GM19240 (cell line): ENCODE measurements at regions not wholly inside any gene's neighbourhood (a gene's known extent, or its start where the extent isn't known, plus 50 kb on each side); places are given as distances from the start of the nearest gene placed in this dataset.
"Not testable (repeated sequence)": the region's sequence is repeated elsewhere in the genome, so short reads cannot be mapped to it uniquely, and the experiment has no call there.

Experiments used
- DNase-seq: peaks from one replicate; pipeline ENCODE4 v3.0.0; 2011; ENCODE audit warnings: low spot score; ENCODE audit not compliant: insufficient read length

GRCh38 chr14:38718519-38718918, 384.5 kb downstream of the SEC23A start:
- no peak for DNase-seq

DNA sequence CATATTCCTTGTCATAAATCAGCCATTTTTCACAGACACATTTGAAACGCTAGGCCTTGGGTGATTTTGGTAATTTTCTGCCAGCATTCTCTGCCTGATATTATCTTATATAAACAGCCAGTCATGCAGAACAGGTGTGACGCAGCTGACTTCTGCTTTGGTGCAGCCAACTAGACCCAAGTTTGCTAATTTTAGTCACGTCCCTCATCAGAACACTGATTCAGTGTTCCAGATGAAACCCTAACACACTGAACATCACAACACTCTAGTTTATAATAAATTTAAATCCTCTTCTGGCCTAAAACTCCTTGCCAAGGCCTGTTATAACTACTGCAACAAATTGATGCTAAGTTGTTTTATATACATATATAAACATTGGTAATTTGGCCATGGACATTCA, 386.1 kb downstream of the SEC23A start:
- DNase-seq, result no peak

GRCh38 chr14:38710881-38711280, 392.2 kb downstream of the SEC23A start:
- no peak for DNase-seq

DNA sequence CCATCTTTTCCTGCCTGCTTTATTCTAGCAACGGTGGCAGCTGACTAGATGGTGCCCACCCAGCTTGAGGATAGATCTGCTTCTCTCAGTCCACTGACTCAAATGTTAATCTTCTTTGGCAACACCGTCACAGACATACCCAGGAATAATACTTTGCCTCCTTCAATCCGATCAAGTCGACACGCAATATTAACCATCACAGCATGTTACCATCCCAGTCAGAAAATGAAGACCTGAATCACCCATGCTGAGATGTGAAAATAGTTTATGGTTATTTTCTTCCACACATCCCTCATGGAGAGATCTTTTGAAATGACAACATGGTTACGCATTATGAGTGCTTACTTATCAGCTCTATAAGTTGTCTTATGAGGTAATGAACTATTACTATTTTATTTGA, 392.8 kb downstream of the SEC23A start:
- DNase-seq, result no peak

DNA sequence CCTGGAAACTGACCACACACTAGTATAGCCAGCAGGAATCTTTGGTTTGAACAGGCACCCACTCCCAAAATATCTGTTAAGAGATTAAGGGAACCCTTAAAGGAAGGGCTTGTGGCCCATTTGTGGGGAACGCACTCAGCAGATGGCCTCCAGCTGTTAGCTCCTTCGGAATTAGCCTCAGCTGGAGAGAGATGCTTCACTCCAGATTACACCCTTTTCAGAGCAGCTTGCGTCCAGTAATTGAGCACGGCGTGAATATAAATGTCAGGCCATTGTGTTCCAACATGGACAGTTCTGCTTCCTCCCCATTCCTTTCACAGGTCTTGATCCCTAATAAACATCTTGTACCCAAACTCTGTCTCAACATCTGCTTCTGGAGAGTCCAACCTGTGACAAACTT, 397.8 kb downstream of the SEC23A start:
- no peak for DNase-seq

DNA sequence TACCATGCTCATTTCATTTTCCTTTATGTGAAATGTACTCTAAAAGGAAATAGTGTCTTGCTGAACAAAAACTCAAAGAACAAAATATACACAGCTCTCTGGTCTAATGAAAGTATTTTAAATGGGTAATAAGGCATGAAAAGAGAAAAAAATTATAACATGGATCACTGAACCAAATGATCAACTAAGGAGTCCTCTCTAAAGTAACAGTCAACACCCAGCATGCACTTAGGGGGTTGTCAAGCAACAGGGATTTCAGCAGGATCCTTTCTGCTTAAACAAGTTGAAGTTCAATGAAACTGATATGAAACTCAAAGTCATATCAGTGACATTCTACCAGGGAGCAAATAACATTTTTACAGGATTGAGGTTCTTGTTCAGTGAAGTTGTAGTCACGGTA, 398.8 kb downstream of the SEC23A start:
- DNase-seq, result no peak

GRCh38 chr14:38696925-38697324, 406.1 kb downstream of the SEC23A start:
- DNase-seq, result no peak

DNA sequence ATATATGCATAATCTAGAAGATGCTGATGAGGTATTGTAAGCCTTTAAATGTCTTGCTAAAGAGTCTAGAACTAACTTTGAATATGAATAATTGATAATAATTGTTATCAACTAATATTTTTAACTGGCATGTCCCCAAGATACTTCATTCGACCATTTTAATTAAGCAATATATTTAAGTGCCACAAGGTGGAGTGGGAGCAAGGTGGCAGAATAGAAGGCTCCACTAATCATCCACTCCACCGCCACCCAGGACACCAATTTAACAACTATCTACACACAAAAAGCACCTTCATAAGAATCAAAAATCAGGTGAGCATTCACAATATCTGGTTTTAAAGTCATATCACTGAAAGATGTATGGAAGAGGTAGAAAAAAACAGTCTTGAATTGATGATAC, 409.6 kb downstream of the SEC23A start:
- no peak for DNase-seq

DNA sequence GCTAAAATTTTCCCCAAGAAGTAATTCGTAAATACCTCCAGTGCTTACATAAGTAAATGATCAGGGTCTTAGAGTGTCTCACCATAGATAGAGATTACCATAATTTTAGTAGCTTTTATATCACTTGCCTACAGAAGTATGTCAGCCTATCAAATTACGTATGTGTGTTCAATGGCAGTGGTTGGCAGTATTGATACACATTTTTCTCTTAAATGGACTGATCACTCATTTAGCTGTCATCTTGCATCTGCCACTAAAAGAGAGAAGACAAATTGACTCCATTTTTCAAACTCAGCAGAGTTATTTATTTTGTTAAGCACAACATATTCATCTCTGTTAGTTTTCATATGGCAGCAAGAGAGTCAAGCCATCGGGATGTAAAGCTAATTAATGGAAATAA, 413.1 kb upstream of the CLEC14A start:
- no peak for DNase-seq

DNA sequence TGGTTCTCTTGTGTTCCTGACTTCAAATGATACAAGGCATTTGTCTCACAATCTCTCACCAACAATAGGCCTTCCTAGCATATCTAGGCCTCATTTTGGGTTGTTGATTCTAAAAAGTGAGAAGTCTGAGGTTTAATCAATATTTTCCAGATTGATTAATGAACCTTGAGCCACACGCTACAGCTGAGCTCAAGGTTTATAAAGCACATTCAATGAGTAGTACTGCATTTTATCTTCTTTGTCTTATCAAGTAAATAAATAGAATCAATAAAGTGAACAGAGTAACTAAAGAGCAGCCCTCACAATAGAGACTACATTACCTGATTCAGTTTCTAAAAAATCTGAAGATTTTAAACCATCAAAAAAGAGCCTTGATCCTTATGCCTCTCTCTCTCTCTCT, 407.5 kb upstream of the CLEC14A start:
- no peak for DNase-seq

- DNase-seq, result no peak
These were observed 406.9 kb upstream of the CLEC14A start for GRCh38 chr14:38662781-38663180.

GRCh38 chr14:38646391-38646790, 390.5 kb upstream of the CLEC14A start:
- no peak for DNase-seq

- DNase-seq, result not testable (repeated sequence)
These were observed 379.0 kb upstream of the CLEC14A start for GRCh38 chr14:38634913-38635312.

- DNase-seq, result no peak
These were observed 373.5 kb upstream of the CLEC14A start for GRCh38 chr14:38629412-38629811.

DNA sequence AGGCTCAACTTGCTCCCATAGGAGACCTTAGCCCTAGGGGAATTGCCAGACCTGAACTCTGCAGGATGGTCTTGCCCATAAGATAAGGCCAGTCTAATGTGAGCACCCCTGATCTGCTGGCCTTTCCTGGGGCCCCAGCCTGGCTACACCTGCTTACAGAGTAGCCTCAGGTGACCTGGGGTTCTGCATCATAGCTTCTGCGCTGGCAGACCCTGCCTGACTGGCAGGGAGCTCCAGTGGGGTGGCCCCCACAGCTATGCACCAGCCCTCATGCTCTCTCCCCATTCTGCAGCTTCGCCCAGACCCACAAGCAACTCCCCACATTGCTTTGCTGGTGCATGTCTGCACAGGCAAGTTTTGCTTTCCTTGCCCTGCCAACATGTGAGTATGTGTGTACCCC, 371.3 kb upstream of the CLEC14A start:
- DNase-seq, result no peak

DNA sequence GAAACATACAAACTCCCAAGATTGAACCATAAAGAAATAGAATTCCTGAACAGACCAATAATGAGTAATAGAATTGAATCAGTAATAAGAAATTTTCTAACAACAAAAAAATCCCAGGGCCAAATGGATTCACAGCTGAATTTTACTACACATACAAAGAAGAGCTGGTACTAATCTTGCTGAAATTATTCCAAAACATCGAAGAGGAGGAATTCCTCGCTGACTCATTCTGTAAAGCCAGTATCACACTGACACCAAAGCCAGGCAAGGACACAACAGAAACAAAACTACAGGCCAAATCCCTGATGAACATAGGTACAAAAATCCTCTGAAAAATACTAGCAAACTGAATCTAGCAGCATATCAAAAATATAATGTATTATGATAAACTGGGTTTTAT, 367.8 kb upstream of the CLEC14A start:
- no peak for DNase-seq

GRCh38 chr14:38618514-38618913, 362.6 kb upstream of the CLEC14A start:
- DNase-seq, result no peak

GRCh38 chr14:38616959-38617358, 361.1 kb upstream of the CLEC14A start:
- no peak for DNase-seq

DNA sequence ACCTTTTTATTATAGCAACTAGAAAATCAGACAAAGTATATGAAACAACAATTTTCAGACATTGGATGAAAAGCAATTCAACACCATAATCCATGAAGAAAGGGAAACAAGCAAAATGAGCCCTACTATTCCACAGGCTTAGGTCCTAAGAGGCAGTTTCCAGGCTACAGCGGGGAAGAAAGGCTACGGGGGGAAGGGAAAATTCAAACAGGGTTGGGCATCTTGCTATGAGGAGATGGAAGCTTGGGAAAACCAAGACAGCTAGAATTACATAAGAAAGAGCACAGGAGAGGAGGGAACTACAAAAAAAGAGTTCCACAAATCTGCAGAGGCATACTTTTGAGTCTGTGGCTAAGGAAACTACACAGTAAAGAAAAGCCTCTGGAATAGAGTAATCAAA, 356.0 kb upstream of the CLEC14A start:
- DNase-seq, result no peak

DNA sequence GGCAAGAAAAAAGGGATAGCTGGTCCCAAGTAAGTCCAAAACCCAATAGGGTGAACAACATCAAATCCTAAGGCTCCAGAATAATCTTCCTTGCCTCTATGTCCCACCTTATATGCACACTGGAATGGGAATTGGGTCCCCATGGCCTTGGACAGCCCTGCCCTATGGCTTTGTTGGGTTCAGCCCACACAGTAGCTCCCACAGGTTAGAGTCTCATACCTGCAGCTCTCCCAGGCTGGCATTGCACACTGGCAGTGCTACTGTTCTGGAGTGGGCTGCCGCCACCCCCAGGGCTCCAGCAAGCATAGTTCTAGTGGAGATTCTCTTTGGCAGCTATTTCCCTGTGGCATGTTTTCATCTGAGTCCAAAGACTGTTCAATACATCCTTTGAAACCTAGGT, 352.4 kb upstream of the CLEC14A start:
- DNase-seq, result no peak

DNA sequence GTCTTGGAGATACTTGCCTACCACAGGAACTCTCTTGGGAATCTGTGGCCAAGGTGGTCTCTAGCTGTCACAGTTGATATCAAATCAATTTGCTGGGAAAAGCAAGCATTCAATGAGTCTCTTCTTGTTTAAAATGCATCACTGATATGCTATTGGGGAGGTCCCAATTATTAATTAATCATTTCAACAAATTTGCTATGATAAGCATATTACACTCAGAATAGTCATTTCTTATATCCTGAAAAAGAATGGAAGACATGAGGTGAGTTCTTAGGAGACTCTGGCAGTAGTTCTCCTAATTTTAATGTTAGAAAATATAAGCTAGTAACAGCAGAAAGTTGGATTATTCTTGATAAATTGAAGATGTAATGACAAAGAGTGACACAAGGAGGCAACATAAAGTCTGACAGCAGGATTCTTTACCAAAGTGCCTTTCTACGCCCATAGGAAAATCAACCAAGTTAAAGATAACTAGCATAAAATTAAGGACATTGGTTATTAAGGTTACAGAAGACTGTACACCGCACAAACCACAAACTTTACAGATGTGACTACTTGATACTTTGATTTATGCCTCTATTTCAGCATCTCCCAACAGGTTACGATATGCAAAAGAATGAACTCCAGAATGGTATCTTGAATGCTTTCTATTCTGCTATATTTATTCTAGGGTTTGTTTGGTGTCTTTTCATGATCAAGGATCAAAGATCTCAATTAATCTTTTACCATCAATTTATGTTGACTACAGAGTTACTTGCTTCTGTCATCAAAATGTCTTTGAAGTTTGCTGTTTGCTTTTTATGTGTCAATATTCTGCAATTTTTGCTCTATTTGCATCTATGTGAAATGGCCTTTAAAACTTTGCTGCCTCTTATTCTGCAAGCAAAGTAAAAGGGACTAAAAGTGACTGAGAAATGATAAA, 349.6 kb upstream of the CLEC14A start:
- DNase-seq, result no peak

- DNase-seq, result not testable (repeated sequence)
These were observed 344.7 kb upstream of the CLEC14A start for GRCh38 chr14:38600572-38600971.

DNA sequence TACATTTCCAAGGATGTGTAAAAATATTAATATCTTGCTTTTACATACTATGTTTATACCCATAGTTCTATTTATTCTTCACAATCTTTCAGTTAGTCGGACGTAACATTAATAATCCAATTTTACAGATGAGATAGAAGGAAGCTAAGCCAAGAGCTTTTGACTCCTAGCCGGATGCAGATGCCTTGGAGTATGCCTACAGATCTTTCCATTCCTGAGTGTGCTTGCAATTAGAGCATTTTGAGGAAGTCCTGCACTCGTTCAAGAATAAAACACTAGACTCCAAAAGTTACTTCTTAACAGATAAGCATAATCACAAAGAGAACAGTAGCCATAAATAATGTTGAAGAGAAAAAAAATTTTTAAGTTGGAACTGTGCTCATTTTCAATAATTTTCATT, 337.6 kb upstream of the CLEC14A start:
- DNase-seq, result no peak
